GM12874 (cell line): ENCODE measurements at regions not wholly inside any gene's neighbourhood (a gene's known extent, or its start where the extent isn't known, plus 50 kb on each side); places are given as distances from the start of the nearest gene placed in this dataset.

ENCODE experiments used
- TF ChIP-seq, protein P1 (sequence below): IDR thresholded peaks from 2 replicates; pipeline ENCODE4 v1.5.1; 2011; ENCODE audit warnings: low read depth, mild to moderate bottlenecking, control low read depth, low read length, moderate library complexity; ENCODE audit not compliant: insufficient read depth

DNA sequence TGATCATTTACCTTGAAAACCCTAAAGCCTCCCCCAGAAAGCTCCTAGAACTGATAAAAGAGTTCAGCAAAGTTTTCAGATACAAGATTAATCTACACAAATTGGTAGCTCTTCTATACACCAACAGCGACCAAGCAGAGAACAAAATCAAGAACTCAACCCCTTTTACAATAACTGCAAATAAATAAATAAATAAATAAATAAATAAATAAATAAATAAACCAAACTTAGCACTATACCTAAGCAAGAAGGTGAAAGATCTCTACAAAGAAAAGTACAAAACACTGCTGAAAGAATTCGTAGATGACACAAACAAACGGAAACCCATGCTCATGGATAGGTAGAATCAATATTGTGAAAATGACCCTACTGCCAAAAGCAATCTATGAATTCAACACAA lies 182.0 kb upstream of the RND3 start:
- TF ChIP-seq, protein P1, sequence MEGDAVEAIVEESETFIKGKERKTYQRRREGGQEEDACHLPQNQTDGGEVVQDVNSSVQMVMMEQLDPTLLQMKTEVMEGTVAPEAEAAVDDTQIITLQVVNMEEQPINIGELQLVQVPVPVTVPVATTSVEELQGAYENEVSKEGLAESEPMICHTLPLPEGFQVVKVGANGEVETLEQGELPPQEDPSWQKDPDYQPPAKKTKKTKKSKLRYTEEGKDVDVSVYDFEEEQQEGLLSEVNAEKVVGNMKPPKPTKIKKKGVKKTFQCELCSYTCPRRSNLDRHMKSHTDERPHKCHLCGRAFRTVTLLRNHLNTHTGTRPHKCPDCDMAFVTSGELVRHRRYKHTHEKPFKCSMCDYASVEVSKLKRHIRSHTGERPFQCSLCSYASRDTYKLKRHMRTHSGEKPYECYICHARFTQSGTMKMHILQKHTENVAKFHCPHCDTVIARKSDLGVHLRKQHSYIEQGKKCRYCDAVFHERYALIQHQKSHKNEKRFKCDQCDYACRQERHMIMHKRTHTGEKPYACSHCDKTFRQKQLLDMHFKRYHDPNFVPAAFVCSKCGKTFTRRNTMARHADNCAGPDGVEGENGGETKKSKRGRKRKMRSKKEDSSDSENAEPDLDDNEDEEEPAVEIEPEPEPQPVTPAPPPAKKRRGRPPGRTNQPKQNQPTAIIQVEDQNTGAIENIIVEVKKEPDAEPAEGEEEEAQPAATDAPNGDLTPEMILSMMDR: no peak

GRCh38 chr2:150663143-150663542 lies 175.7 kb upstream of the RND3 start:
- TF ChIP-seq, protein P1: no peak

- TF ChIP-seq, protein P1: no peak
Observed at GRCh38 chr2:150656002-150656401, 168.5 kb upstream of the RND3 start.

DNA sequence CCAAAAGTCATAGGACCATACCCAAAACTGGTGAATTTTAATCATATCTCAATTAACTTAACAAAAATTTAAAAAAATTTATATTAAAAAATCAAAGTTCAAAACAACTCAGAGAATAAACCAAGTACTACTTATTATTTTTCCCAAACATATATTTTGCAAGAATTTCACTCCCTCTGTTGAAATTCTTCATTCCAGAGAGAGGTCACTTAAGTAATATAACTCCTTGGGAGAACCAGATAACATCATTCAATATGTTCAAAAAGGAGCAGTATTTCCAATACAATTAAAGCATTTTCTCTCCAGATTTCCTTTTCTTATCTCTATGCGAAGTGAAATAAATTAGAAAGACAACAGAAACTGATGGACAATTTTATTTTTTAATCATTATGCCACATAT lies 165.9 kb upstream of the RND3 start:
- TF ChIP-seq, protein P1: no peak

DNA sequence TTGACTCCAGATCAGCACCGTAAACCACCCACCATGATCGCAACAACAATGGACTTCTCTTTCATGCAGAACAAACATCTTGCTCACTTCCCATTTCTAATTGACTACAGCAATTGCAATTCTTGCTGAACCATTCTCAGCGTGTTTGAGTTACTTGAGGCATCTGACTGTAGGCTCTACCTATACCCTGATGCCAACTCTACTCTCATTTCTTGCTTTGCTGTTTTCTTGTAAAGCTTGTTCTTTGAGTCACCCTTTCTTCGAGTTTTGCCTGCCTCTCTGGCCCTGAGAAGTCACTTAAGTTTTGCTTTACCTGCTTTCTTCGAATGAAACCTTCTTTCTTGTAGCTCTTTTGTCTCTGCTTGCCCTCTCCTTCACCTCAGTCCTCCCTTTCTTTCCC lies 160.5 kb upstream of the RND3 start:
- TF ChIP-seq, protein P1: no peak

DNA sequence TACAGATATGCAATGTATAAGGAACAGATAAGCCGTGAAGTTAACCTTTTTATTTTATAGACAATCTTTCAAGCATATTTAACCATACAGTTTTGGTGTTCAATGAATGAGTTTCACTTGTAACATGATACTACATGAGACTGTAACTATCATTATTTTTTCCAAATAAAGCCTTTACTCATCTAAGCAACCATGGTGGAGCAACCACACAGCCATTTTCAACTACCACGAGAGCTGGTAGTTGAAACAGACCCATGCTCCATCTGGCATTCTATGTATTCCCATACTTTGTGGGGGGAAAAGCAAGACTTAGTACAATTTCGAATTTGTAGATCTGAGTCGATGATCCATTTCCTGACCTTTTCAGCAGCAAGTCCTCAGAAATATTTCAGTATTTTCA lies 159.3 kb upstream of the RND3 start:
- TF ChIP-seq, protein P1: no peak

DNA sequence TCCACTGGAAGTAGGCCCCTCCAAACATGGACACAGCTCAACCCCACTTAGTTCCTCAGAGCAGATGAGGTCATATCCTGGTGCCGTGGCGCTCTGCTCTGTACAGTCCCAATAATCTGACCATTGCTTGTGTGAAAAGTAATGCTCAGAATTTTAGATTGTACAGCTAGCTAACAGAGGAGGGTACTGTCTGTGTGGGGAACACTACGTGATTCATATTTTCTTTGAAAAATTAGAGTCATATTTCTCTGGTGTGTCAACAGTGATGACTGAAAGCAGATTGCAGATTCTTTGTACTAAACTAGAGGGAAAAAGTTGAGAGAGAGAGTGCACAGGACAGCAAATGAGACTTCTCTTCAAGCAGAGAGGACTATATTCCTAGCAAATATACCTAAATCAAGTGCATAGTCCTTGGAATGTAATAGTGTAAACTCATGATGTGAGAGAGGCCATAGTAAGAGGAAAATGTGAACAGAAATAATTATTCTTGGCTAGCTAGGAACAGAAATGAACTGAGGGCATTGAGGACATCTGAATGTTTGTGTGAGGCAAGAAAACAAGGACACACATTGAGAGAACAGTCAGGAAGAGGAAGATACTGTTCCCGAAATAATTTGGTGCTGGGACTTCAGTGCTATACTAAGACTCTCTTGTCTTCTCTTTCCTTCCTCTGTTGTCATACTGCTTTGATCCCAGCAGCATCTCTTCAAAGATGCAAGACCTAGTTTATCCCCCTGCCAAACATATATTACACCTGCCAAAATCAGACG lies 157.0 kb upstream of the RND3 start:
- TF ChIP-seq, protein P1: no peak
